Ascending aorta (tissue), 2 donors: ENCODE measurements at regions not wholly inside any gene's neighbourhood (a gene's known extent, or its start where the extent isn't known, plus 50 kb on each side); places are given as distances from the start of the nearest gene placed in this dataset.
"Not testable (repeated sequence)": the region's sequence is repeated elsewhere in the genome, so short reads cannot be mapped to it uniquely, and the experiment has no call there.

Source experiments
- DNase-seq, 2 donors: peaks; one replicate each; pipeline ENCODE4 v3.0.0-alpha.2; 2019; ENCODE audit warnings: low spot score in 2 of 2
- H3K27ac ChIP-seq, 2 donors: fragments of 200-600 bp; sonication (generic); one replicate each; pipeline ENCODE4 v1.5.1; 2016 to 2017; ENCODE audit warnings: mild to moderate bottlenecking in 1 of 2
- H3K27me3 ChIP-seq: fragments of 200-600 bp; sonication (generic); one replicate; pipeline ENCODE4 v1.5.1; 2017
- H3K36me3 ChIP-seq, 2 donors: fragments of 200-600 bp; sonication (generic); one replicate each; pipeline ENCODE4 v1.5.1; 2016
- H3K4me1 ChIP-seq, 2 donors: fragments of 200-600 bp; sonication (generic); one replicate each; pipeline ENCODE4 v1.5.1; 2016 to 2017; ENCODE audit warnings: mild to moderate bottlenecking in 1 of 2
- H3K4me3 ChIP-seq, 2 donors: fragments of 200-600 bp; sonication (generic); one replicate each; pipeline ENCODE4 v1.5.1; 2016 to 2017; ENCODE audit warnings: mild to moderate bottlenecking in 1 of 2
- H3K9me3 ChIP-seq, 2 donors: fragments of 200-600 bp; sonication (generic); one replicate each; pipeline ENCODE4 v1.5.1; 2016
- intact Hi-C: fragments of 100-400 bp; cut with DNase I; formaldehyde crosslinking; loops from one replicate; pipeline ENCODE4 v1.15.1; 2023
- TF ChIP-seq, protein P1 (sequence below), 3 experiments: fragments of 200-600 bp in 2 of 3; fragments of 450-650 bp in 1 of 3; sonication (generic) in 2 of 3; IDR thresholded peaks; one replicate each; pipeline ENCODE4 v1.5.1; 2016 to 2019; ENCODE audit warnings: antibody characterized with exemption in 3 of 3, mild to moderate bottlenecking in 1 of 3, moderate library complexity in 1 of 3

DNA sequence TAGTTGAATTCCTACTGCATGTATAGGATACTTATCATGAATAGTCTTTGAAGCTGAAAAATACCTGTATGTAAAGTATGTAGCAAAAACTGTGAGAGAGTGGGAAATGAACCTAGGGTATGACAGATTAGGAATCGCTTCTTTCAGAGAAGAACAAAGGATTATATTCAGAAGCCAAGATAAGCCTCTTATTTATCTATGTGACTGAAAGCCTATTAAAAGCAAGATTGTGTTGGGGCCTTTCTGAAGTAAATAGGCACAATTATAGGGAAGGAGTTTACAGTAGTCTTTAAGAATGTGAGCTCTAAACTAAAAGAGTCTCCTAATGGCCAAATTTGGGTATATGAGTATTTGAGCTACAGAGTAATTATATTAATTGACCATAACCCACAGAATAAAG lies 102.1 kb downstream of the MTERF1 start:
- Histone ChIP-seq H3K4me1 (no peaks in the 10 kb centered on the region), H3K27ac (no peak overlapping the region), H3K27me3 (no peaks in the 10 kb centered on the region), H3K4me3 (no peak overlapping the region), H3K36me3 (no peaks in the 10 kb centered on the region), H3K9me3 (no peaks in the 10 kb centered on the region)
- TF ChIP-seq, protein P1, sequence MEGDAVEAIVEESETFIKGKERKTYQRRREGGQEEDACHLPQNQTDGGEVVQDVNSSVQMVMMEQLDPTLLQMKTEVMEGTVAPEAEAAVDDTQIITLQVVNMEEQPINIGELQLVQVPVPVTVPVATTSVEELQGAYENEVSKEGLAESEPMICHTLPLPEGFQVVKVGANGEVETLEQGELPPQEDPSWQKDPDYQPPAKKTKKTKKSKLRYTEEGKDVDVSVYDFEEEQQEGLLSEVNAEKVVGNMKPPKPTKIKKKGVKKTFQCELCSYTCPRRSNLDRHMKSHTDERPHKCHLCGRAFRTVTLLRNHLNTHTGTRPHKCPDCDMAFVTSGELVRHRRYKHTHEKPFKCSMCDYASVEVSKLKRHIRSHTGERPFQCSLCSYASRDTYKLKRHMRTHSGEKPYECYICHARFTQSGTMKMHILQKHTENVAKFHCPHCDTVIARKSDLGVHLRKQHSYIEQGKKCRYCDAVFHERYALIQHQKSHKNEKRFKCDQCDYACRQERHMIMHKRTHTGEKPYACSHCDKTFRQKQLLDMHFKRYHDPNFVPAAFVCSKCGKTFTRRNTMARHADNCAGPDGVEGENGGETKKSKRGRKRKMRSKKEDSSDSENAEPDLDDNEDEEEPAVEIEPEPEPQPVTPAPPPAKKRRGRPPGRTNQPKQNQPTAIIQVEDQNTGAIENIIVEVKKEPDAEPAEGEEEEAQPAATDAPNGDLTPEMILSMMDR (IDR thresholded peaks at IDR 0.05) = no peak
- no peak for DNase-seq
- intact Hi-C loops = no loop called here

DNA sequence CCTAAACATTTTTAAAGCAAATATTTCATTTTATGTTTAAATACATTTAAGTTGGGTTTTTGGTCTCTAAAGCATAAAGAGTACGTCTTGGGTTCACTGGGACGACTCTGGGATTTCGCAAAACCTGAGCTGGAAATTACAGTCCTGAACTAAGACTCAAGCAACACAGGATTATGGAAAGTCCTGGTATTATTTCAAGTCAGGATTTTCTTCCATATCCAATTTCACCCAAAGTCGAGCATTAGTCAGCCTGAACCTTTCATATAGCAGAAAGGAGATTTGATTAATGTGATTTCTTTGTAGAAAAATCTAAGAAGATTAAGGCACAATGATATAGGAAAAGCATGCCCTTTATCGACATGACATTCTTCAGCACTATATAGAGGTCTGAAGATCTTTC lies 100.0 kb downstream of the MTERF1 start:
- TF ChIP-seq, protein P1 (IDR thresholded peaks at IDR 0.05) = no peak
- H3K36me3 ChIP-seq = no peaks in the 10 kb centered on the region
- H3K4me3 ChIP-seq = no peak overlapping the region
- no peak overlapping the region for H3K27ac ChIP-seq
- H3K27me3 ChIP-seq = no peaks in the 10 kb centered on the region
- intact Hi-C loops = no loop called here
- H3K4me1 ChIP-seq = no peaks in the 10 kb centered on the region
- no peak for DNase-seq
- H3K9me3 ChIP-seq = no peaks in the 10 kb centered on the region

GRCh38 chr7:91784469-91784868 lies 96.0 kb downstream of the MTERF1 start:
- Histone ChIP-seq H3K27me3 (no peaks in the 10 kb centered on the region), H3K27ac (no peak overlapping the region), H3K9me3 (no peaks in the 10 kb centered on the region), H3K36me3 (no peaks in the 10 kb centered on the region), H3K4me3 (no peak overlapping the region), H3K4me1 (no peaks in the 10 kb centered on the region)
- no peak for DNase-seq
- intact Hi-C loops = loop anchor here (2.0 kb wide), 1 partner anchor 696 kb away; no protein-coding TSS in a partner anchor
- TF ChIP-seq, protein P1 (IDR thresholded peaks at IDR 0.05) = peak in 2 of 3 experiments; percentile 4 to 35

- H3K9me3 ChIP-seq = peaks cover 0 to 3% of the 10 kb centered on the region in 2 donors
- intact Hi-C loops = no loop called here
- no peaks in the 10 kb centered on the region for H3K27me3 ChIP-seq
- TF ChIP-seq, protein P1 (IDR thresholded peaks at IDR 0.05) = no peak
- DNase-seq = no peak
- no peaks in the 10 kb centered on the region for H3K36me3 ChIP-seq
- H3K27ac ChIP-seq = no peak overlapping the region
- H3K4me1 ChIP-seq = no peaks in the 10 kb centered on the region
- no peak overlapping the region for H3K4me3 ChIP-seq
Observed at GRCh38 chr7:91787931-91788330, 92.6 kb downstream of the MTERF1 start.

- Histone ChIP-seq H3K36me3 (no peaks in the 10 kb centered on the region), H3K4me1 (no peaks in the 10 kb centered on the region), H3K9me3 (peaks cover 0 to 6% of the 10 kb centered on the region in 2 donors), H3K27me3 (no peaks in the 10 kb centered on the region), H3K27ac (no peak overlapping the region), H3K4me3 (no peak overlapping the region)
- TF ChIP-seq, protein P1 (IDR thresholded peaks at IDR 0.05) = no peak
- DNase-seq = no peak
- intact Hi-C loops = no loop called here
Observed at GRCh38 chr7:91789086-91789485, 91.4 kb downstream of the MTERF1 start.

DNA sequence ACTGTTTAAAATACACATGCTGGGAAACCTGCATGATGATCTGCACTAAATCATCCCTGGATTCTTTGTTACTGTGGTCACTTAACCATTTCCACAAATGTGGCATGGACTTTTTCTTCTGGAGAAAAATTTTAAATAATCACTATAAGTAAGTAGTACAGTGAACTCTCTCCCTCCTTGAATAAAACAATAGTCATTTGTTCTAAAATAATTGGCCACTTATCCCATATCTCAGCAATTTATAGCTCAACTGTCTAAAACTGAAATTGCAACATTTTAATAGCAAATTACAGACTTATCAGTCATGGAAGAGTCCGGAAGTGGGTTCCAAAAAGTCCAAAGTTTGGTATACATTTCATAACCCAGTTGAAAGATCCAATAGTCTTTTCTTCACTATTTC lies 90.9 kb downstream of the MTERF1 start:
- TF ChIP-seq, protein P1 (IDR thresholded peaks at IDR 0.05) = no peak
- peaks cover 0 to 6% of the 10 kb centered on the region in 2 donors for H3K9me3 ChIP-seq
- H3K27me3 ChIP-seq = no peaks in the 10 kb centered on the region
- no peak for DNase-seq
- intact Hi-C loops = no loop called here
- H3K4me3 ChIP-seq = no peak overlapping the region
- no peaks in the 10 kb centered on the region for H3K4me1 ChIP-seq
- H3K36me3 ChIP-seq = no peaks in the 10 kb centered on the region
- no peak overlapping the region for H3K27ac ChIP-seq

DNA sequence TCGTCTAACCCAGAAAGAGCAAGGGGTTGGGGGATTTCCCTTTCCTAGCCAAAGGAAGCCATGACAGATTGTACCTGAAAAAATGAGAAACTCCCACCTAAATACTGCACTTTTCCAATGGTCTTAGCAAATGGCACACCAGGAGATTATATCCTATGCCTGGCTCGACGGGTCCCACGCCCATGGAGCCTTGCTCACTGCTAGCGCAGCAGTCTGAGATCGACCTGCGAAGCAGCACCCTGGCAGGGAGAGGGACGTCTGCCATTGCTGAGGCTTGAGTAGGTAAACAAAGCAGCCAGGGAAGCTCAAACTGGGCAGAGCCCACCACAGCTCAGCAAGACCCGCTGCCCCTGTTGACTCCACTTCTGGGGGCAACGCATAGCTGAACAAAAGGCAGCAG lies 89.9 kb downstream of the MTERF1 start:
- H3K36me3 ChIP-seq, DNase-seq, intact Hi-C loops, H3K27ac ChIP-seq, H3K9me3 ChIP-seq, H3K4me3 ChIP-seq, H3K4me1 ChIP-seq, H3K27me3 ChIP-seq: not testable (repeated sequence)
